H9 (cell line): ENCODE measurements at regions not wholly inside any gene's neighbourhood (a gene's known extent, or its start where the extent isn't known, plus 50 kb on each side); places are given as distances from the start of the nearest gene placed in this dataset.

Source experiments
- DNase-seq: peaks from one replicate; pipeline ENCODE4 v3.0.0-alpha.2; 2017
- H2AFZ ChIP-seq: one replicate; pipeline ENCODE4 v1.6.1; 2013; ENCODE audit warnings: mild to moderate bottlenecking, low read length, control low read depth, moderate library complexity
- H2AK5ac ChIP-seq: 2 replicates; pipeline ENCODE4 v1.6.1; 2013; ENCODE audit warnings: low read length, control low read depth, mixed read lengths; ENCODE audit not compliant: insufficient read length
- H2BK120ac ChIP-seq: one replicate; pipeline ENCODE4 v1.6.1; 2013; ENCODE audit warnings: low read depth, mild to moderate bottlenecking, low read length, control low read depth, inconsistent platforms; ENCODE audit not compliant: poor library complexity, severe bottlenecking
- H2BK12ac ChIP-seq: 2 replicates; pipeline ENCODE4 v1.6.1; 2013; ENCODE audit warnings: low read length, control low read depth, mixed read lengths, low read depth; ENCODE audit not compliant: insufficient read length
- H2BK15ac ChIP-seq: 2 replicates; pipeline ENCODE4 v1.6.1; 2013; ENCODE audit warnings: low read depth, low read length, control low read depth
- H2BK20ac ChIP-seq: one replicate; pipeline ENCODE4 v1.6.1; 2013; ENCODE audit warnings: low read depth, mild to moderate bottlenecking, low read length, control low read depth, inconsistent platforms; ENCODE audit not compliant: poor library complexity, severe bottlenecking
- H2BK5ac ChIP-seq: 2 replicates; pipeline ENCODE4 v1.6.1; 2013; ENCODE audit warnings: low read length, control low read depth, mixed read lengths; ENCODE audit not compliant: insufficient read length
- H3K14ac ChIP-seq: 2 replicates; pipeline ENCODE4 v1.6.1; 2013; ENCODE audit warnings: low read length, control low read depth; ENCODE audit not compliant: insufficient read depth
- H3K18ac ChIP-seq: 2 replicates; pipeline ENCODE4 v1.6.1; 2013; ENCODE audit warnings: low read depth, mild to moderate bottlenecking, mixed read lengths, low read length, control low read depth; ENCODE audit not compliant: insufficient read length
- H3K23ac ChIP-seq: 2 replicates; pipeline ENCODE4 v1.6.1; 2013; ENCODE audit warnings: low read length, control low read depth, mixed read lengths, low read depth; ENCODE audit not compliant: insufficient read length
- H3K23me2 ChIP-seq: 2 replicates; pipeline ENCODE4 v1.6.1; 2013; ENCODE audit warnings: low read depth, mild to moderate bottlenecking, mixed read lengths, low read length, control low read depth; ENCODE audit not compliant: insufficient read length, poor library complexity, severe bottlenecking
- H3K27ac ChIP-seq: 2 replicates; pipeline ENCODE4 v1.5.1; 2013; ENCODE audit warnings: low read length, control low read depth, mixed read lengths, low read depth; ENCODE audit not compliant: insufficient read length
- H3K27me3 ChIP-seq: 2 replicates; pipeline ENCODE4 v1.6.1; 2013; ENCODE audit warnings: low read length, control low read depth, inconsistent platforms; ENCODE audit not compliant: insufficient read depth
- H3K4ac ChIP-seq: 2 replicates; pipeline ENCODE4 v1.6.1; 2013; ENCODE audit warnings: low read depth, mild to moderate bottlenecking, control low read depth, inconsistent platforms, low read length, moderate library complexity
- H3K4me1 ChIP-seq: 2 replicates; pipeline ENCODE4 v1.6.1; 2013; ENCODE audit warnings: low read length, control low read depth, inconsistent platforms; ENCODE audit not compliant: insufficient read depth
- H3K4me2 ChIP-seq: 2 replicates; pipeline ENCODE4 v1.6.1; 2013; ENCODE audit warnings: low read length, control low read depth, mixed read lengths; ENCODE audit not compliant: insufficient read length, insufficient read depth
- H3K56ac ChIP-seq: 2 replicates; pipeline ENCODE4 v1.6.1; 2013; ENCODE audit warnings: low read depth, mild to moderate bottlenecking, mixed read lengths, low read length, control low read depth; ENCODE audit not compliant: insufficient read length
- H3K79me1 ChIP-seq: 2 replicates; pipeline ENCODE4 v1.6.1; 2013; ENCODE audit warnings: low read depth, mild to moderate bottlenecking, moderate library complexity, low read length, control low read depth, inconsistent platforms; ENCODE audit not compliant: insufficient read depth, poor library complexity, severe bottlenecking
- H3K79me2 ChIP-seq: 2 replicates; pipeline ENCODE4 v1.6.1; 2013; ENCODE audit warnings: low read length, control low read depth, inconsistent platforms; ENCODE audit not compliant: insufficient read depth
- H3K9ac ChIP-seq: 2 replicates; pipeline ENCODE4 v1.6.1; 2013; ENCODE audit warnings: low read length, control low read depth, mixed read lengths; ENCODE audit not compliant: insufficient read length; ENCODE audit errors: extremely low read depth
- H3K9me3 ChIP-seq: one replicate; pipeline ENCODE4 v1.6.1; 2013; ENCODE audit warnings: low read depth, low read length, inconsistent platforms; ENCODE audit not compliant: control insufficient read depth
- H3T11ph ChIP-seq: one replicate; pipeline ENCODE4 v1.6.1; 2013; ENCODE audit warnings: mild to moderate bottlenecking, low read length, control low read depth, inconsistent platforms
- H4K20me1 ChIP-seq: one replicate; pipeline ENCODE4 v1.6.1; 2013; ENCODE audit not compliant: control insufficient read depth, insufficient read length, insufficient read depth
- H4K5ac ChIP-seq: 2 replicates; pipeline ENCODE4 v1.6.1; 2013; ENCODE audit warnings: low read depth, mild to moderate bottlenecking, mixed read lengths, low read length, control low read depth; ENCODE audit not compliant: insufficient read length
- H4K8ac ChIP-seq: replicated peaks from 2 replicates; pipeline ENCODE4 v1.6.1; 2013; ENCODE audit warnings: low read length, control low read depth, mixed read lengths, low read depth; ENCODE audit not compliant: insufficient read length
- H4K91ac ChIP-seq: 2 replicates; pipeline ENCODE4 v1.6.1; 2013; ENCODE audit warnings: low read depth, mild to moderate bottlenecking, moderate library complexity, mixed read lengths, low read length, control low read depth; ENCODE audit not compliant: insufficient read length
- H3K27ac Mint-ChIP-seq, 3 experiments: 2 replicates in 2 of 3; 3 replicates in 1 of 3; pipeline ENCODE4 v1.8.0; 2020 to 2021; ENCODE audit warnings: mixed read lengths in 3 of 3, mild to moderate bottlenecking in 1 of 3, moderate library complexity in 1 of 3
- H3K27me3 Mint-ChIP-seq: 2 replicates; pipeline ENCODE4 v1.8.0; 2021; ENCODE audit warnings: low read depth, mild to moderate bottlenecking, moderate library complexity, mixed read lengths
- H3K36me3 Mint-ChIP-seq, 3 experiments: 2 replicates in 2 of 3; 3 replicates in 1 of 3; pipeline ENCODE4 v1.8.0; 2020 to 2021; ENCODE audit warnings: low read depth in 3 of 3, mixed read lengths in 3 of 3; ENCODE audit not compliant: insufficient read depth in 1 of 3
- H3K4me1 Mint-ChIP-seq, 2 experiments: 2 replicates each; pipeline ENCODE4 v1.8.0; 2020; ENCODE audit warnings: mixed read lengths in 2 of 2
- H3K4me3 Mint-ChIP-seq, 2 experiments: 2 replicates in 1 of 2; 3 replicates in 1 of 2; pipeline ENCODE4 v1.8.0; 2020 to 2021; ENCODE audit warnings: mild to moderate bottlenecking in 2 of 2, mixed read lengths in 2 of 2, moderate library complexity in 1 of 2
- H3K9me3 Mint-ChIP-seq, 2 experiments: 2 replicates in 1 of 2; 3 replicates in 1 of 2; pipeline ENCODE4 v1.8.0; 2020; ENCODE audit warnings: mild to moderate bottlenecking in 2 of 2, mixed read lengths in 2 of 2, moderate library complexity in 1 of 2
- CTCF ChIP-seq: fragments of 200-600 bp; sonication (generic); conservative IDR thresholded peaks from 3 replicates; pipeline ENCODE4 v1.8.0; 2021; ENCODE audit warnings: antibody characterized with exemption, mild to moderate bottlenecking
- WGBS: extraction: QIAGEN DNeasy Blood & Tissue Kit; methylation state at CpG from one replicate; pipeline ENCODE4 v1.1.7; 2013; ENCODE audit warnings: missing lambda C conversion rate, low lambda C conversion rate, mixed read lengths; ENCODE audit not compliant: insufficient read length; ENCODE audit errors: extremely low coverage; 5-methylcytosine and 5-hydroxymethylcytosine counted together

- Histone ChIP-seq H3K56ac (no peak overlapping the region), H3K9ac (no peak overlapping the region), H3K9me3 (no peaks in the 10 kb centered on the region), H2AK5ac (no peak overlapping the region), H4K20me1 (no peaks in the 10 kb centered on the region), H3K23ac (no peak overlapping the region), H3K27me3 (no peaks in the 10 kb centered on the region), H2BK15ac (no peak overlapping the region), H2BK5ac (no peak overlapping the region), H2BK20ac (no peak overlapping the region), H2AFZ (no peak overlapping the region), H2BK120ac (no peak overlapping the region), H3K14ac (no peak overlapping the region), H3T11ph (no peak overlapping the region), H4K8ac (no peak overlapping the region), H3K23me2 (no peaks in the 10 kb centered on the region), H4K91ac (no peak overlapping the region), H2BK12ac (no peak overlapping the region), H3K18ac (no peak overlapping the region), H3K79me2 (no peaks in the 10 kb centered on the region), H3K4ac (no peak overlapping the region), H3K4me1 (no peaks in the 10 kb centered on the region), H4K5ac (no peak overlapping the region), H3K4me2 (no peak overlapping the region), H3K79me1 (no peaks in the 10 kb centered on the region), H3K27ac (no peak overlapping the region)
- Mint-ChIP-seq H3K27ac (no peak overlapping the region), H3K36me3 (no peaks in the 10 kb centered on the region; a peak in 1 of 7 replicates), H3K9me3 (peaks cover 0 to 2% of the 10 kb centered on the region in 2 experiments; a peak in 3 of 5 replicates), H3K4me3 (no peak overlapping the region), H3K27me3 (no peaks in the 10 kb centered on the region; the same call in 1 of the 2 replicates), H3K4me1 (no peaks in the 10 kb centered on the region)
- DNase-seq, result no peak
- WGBS, result no CpG with 5 or more reads among the region's 2 CpGs
- TF ChIP-seq CTCF, result no peak
Measured at GRCh38 chr17:72069586-72070202, 51.1 kb upstream of the SOX9 start.
